ENCODE measurements at regions not wholly inside any gene's neighbourhood (a gene's known extent, or its start where the extent isn't known, plus 50 kb on each side); places are given as distances from the start of the nearest gene placed in this dataset.

DNA sequence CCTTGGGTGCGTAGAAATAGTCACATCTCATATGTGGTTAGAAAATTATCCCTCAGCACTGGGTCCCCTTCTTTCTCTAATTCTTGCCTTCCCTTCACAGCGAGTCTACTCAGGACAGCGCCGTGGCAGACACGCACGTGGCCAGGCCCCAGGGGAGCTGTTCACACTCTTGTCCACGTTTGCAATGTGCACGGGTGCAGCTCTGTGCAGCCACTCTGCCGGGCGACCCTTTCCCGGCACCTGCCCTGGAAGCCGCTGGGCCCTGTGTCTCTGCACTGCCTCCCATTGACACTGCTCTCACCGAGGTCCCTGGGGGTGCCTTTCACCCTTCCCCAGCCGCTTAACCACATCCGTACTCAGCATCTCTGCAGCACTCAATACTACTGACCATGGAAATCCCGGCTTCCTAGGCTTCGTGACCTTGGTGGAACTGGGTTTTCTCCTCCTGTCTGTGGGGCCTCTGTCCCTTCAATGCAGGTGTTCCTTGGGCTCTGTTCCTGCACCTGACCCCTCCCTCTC, 104.9 kb downstream of the DACT2 start:
- TF ChIP-seq EZH2phosphoT487 (IDR thresholded peaks at IDR 0.05; ENCODE audit: low read depth, severe bottlenecking, unreplicated experiment) = no peak
- TF ChIP-seq, protein P1, sequence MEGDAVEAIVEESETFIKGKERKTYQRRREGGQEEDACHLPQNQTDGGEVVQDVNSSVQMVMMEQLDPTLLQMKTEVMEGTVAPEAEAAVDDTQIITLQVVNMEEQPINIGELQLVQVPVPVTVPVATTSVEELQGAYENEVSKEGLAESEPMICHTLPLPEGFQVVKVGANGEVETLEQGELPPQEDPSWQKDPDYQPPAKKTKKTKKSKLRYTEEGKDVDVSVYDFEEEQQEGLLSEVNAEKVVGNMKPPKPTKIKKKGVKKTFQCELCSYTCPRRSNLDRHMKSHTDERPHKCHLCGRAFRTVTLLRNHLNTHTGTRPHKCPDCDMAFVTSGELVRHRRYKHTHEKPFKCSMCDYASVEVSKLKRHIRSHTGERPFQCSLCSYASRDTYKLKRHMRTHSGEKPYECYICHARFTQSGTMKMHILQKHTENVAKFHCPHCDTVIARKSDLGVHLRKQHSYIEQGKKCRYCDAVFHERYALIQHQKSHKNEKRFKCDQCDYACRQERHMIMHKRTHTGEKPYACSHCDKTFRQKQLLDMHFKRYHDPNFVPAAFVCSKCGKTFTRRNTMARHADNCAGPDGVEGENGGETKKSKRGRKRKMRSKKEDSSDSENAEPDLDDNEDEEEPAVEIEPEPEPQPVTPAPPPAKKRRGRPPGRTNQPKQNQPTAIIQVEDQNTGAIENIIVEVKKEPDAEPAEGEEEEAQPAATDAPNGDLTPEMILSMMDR (IDR thresholded peaks at IDR 0.05; ENCODE audit: poor library complexity) = no peak

Data from hepatocyte (in vitro differentiated cells).